NCI-H2029 treated with DMSO at 0.1 percent for 48 hours (cell line): ENCODE measurements at regions not wholly inside any gene's neighbourhood (a gene's known extent, or its start where the extent isn't known, plus 50 kb on each side); places are given as distances from the start of the nearest gene placed in this dataset.

Source experiments
- DNase-seq: peaks from one replicate; lab custom pipeline; 2025; lab: John Stamatoyannopoulos, UW

DNA sequence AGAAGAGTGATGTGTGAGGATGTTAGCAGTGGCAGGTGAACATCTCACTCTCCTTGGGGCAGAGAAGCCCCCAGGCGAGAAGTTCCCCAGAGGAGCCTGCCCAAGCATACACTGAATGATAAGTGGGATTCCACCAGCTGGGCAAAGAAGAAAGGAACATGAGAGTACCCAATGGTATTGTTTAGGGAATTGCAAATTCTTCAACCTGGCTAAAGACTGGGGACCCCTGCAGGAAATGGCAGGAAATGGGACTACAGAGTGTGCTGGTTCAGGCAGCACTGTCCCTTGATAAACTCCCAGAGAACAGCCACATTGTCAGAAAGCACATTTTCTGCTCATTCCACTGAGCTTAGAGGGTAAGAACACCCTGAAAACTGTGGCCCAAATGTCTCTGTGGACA is 121.3 kb downstream of the RPS29 start:
- no peak for DNase-seq

DNA sequence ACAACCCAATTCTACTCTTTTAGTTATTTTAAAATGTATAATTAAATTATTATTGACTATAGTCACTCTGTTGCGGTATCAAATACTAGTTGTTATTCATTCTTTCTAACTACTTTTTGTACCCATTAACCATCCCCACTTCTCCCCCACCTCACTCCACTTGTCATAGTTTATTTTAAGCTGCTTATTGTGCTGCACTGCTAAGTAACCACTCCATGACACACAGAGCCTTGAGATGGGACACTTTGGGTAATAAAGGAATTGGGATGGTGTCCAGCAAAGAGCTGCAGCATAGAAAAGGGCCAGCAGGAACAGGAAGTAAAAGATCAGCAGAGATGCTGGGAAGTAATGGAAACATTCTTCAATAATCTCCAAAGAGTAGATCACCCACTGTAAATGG is 123.0 kb downstream of the RPS29 start:
- DNase-seq: no peak

DNA sequence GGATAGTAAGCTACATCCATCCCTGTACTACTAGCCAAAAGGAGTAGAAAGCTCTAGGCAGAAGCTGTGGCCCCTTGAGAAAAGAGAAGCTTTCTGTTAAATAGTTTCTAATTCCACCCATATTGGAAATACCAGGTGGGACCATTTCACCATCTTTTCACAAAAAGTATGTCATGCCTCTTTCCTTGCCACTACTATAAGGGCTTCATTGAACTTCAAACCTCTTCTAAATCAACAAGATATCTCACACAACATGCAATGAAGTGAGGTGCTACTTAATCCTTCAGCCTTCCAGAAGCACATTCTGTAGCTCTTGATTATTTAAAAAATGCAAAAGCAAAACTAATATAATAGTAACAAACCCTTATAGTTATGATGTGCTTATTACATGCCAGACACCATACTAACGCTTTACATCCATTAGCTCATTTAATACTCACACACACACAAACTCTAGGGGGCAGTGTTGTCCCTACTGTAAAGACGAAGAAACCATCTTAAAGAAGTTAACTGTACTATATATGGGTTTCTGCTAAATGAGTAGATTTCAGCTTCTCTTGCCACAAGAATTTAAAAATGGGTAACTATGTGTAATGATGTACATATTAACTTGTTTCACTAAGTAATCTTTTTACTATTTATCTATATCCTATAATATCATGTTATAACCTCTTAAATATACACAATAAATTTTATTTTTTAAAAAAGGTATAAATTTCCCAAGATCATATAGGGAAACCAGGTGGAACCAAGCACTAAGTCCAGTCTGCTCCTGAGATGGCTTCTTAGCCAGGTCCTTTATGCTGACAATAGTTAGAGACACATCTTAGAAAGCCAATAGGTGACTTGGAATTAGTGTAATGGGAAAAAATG is 124.4 kb downstream of the RPS29 start:
- peak; percentile 70 for DNase-seq

DNA sequence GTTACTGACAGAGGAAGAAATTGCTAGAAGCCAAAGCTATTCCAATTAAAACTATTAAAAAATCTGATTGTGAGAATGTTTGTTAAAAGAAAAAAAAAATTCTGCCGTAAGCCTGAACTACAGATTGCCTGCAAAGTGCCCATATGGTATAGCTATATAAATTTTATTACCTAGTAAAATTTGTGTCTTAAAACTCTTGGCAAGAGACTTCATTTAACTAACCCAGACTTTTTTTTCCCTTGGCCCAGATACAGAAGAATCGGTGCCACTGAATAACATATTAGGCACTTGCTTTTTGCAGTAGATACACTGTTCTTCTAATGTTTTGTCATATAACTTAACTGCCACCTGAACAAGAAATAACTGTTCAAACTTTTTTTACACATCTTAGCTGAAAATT is 125.5 kb downstream of the RPS29 start:
- no peak for DNase-seq

DNA sequence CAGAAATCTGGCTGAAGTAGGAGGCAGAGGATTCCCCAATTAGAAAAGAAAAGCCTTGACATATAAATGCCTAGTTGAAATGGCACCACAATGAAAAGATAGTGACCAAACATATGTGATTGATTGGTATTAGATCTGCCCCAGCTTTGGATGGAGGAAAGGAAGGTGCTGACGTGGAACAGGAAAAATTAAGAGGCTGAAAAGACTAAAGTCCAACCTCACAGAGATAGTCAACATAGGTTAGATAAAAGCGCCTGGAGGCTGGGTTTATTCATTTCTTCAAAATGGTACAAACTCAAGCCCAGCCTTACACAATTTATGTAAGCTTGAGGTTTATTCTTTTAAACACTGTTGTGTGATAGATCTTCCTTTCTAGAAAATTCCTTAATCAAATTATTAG is 129.6 kb downstream of the RPS29 start:
- DNase-seq: no peak

DNA sequence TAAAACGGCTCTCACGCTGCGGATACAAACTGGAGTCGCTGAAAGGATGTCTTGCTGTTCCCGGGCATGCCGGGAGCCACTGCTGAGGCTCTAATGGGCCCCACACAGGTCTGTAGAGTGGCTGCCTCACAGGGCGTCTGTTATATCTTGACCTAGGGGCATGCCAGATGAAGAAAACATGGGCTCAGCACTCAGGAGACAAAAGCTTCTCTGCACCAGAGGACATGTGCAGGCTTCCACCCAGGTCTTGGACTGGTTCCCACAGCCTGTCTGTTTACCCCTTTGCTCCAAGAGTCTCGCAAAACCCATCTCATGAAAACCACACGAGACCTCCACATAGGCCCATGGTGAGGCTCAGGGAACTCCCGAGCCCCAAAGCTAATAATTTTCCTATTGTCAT is 134.2 kb downstream of the RPS29 start:
- no peak for DNase-seq

DNA sequence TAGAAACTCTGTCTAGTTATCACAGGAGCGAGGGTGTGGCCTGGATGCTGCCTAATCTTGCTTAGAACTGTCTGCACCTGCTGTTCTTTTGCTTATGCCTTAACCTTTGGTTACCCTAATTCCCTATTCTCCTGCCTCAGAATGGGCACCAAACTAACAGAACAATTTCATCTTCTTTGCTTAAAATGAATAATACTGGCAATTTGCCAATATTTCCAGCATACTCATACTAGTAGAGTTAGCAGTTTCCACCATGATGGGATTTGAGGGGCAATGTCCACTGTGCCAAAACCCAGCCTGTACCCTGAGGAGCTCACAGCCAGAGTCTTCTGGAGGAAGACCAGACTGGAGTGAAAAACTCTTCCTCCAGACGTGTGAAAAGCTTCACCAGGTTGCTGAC is 136.4 kb downstream of the RPS29 start:
- no peak for DNase-seq

DNA sequence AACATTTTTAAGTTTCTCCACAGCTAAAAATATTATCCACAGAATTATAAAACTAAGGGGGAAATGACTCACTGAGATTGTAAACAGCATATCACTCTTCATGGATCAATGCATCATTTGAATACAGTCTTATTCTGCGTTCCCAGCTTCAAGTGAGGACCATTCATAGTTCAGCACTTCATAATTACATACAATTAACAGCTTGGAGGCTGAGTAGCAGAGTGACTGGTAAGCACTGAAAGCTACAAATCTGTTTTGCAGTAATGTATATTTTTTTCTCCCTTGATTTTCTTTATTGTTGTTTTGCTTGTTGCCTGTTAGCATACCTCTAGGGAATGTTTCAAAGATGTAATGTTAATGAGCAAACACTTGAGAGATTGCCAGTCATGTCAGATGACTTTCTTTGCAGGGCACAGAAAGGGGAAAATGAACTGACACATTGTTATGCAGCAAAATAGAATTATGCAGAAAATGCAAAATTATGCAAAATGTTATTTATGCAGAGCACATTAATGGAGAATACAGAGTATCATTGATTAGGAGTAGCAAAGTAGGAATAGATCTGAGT is 138.6 kb downstream of the RPS29 start:
- no peak for DNase-seq

DNA sequence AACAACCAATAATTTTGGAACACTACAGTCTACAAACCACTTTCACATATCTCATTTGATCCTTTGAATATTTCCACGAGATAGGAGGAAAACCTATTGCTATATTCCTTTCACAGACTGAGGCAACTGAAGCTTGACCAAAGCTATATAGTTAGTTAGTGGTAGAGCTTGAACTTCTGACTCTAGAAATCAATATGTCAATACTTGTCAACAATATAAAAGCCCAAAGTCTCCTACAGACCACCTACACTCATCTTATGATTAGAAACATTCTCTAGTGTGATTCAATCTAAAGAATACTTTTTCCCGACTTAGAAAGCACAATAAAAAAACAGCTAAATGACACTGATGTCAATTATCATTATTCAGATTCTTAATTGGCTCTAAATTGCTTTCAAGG is 139.4 kb downstream of the RPS29 start:
- no peak for DNase-seq

DNA sequence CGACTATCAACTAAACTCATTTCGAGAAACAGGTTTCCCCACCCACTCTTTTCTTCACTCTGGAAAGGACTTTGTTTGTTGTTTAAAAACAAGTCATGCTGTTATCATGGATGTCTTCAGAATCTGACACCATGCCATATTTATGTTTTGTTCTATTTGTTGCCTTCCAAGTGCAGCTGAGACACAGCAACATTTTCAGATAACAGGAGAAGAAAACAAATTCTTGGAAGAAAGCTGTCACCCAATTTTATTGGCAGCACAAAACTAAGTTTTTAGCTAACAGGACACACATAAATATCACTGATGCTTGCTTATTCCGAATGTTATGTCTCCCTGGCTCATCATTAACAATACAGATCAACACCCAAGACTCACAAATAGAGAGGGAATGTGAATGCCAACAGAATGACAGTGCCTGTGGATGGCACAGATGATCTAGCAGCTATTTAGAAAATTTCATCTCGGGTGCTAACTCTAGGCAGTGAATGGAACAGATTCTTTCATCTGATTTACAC is 147.9 kb downstream of the RPS29 start:
- no peak for DNase-seq

DNA sequence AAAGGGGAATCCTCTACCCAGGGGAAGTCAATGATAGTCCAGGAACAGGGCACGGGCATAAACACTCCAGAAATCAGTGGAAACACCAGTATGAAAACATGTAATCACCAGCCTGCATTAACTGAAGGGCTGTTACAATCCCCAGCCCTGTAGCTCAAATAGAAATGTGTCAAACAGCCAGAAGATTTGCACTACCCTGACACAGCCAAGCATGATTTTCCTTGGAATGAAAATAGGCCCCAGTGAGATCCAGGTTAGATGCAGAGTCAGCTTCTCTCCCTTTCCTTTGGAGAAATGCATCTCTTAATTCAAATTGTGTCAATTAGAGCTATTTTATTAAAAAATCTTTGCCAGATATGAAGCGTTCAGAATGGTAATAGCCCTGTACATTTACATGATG is 158.1 kb downstream of the RPS29 start:
- DNase-seq: no peak

DNA sequence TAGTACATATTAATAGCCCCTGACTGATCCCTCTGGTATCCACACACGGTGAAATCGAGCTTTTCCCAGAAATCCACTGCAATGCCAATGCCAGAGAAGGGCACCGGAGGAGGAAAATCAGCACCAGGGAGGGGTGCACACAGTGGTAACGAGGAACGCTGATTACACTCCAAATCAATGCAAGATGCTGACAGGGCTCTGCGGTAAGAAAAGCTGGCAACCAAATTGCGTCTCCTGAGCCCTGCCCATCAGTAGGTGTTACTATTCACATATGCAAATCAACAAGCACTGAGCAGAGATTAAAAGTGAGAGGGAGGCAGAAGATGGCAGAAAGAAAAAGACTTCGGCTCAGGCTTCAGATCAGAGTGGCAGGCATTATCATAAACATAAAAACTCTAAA is 159.1 kb downstream of the RPS29 start:
- DNase-seq: no peak

DNA sequence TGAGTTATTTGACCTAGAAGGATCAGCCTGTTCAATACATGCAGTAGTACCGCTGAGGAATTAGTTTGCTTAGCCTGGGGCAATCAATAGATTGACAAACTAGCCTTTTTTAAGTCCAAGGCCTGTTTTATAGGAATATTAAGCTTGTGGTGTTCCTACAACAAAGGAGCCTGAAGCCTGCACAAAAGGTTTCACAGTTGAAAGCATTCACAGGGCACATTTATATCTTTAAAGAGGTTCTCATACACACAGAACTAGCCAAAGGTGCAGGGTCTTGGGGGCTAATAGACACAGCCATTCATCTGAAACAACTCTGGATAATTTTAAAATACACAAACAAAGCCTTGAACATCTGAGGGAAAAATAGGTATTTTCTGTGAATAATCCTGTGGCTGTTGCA is 160.3 kb downstream of the RPS29 start:
- DNase-seq: no peak

DNA sequence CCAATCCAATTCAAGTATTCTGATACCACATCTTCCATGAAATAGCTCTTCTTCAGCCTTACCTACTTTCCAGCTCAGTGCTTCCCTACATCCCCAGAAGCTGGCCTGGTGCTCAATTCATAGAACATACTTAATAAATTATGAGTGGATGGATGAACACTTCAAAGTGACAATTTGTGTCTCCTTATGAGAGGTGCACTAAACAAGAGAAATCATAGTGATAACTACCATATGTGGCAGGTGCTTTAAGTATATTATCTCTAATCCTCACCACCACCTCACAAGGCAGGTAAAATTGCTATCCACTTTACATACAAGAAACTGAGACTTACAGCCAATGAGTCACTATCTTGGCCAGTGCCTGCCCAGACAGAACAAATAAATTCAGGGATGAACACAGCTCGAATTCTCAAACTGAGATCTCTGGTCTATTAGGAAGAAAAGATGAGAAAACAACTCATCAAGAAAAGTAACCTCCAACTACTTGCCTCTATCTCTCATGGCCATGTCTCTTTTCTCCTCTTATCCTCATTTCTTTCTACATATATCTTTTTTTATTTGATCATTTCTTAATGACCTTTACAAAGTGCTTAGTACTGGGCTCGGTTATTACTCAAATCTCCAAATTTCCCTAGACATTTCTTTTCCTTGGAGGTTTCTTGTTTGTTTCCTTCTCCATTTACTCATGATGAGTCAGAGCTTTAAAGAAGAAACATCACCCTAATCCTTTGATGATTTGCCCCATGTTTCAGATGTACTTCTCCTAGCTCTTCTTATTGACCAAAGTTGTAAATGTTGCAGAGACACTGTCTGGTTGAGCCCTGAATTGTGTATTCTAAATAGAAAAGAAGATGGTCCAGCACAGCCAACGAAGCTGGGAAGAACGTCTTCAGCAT is 161.5 kb downstream of the RPS29 start:
- no peak for DNase-seq

DNA sequence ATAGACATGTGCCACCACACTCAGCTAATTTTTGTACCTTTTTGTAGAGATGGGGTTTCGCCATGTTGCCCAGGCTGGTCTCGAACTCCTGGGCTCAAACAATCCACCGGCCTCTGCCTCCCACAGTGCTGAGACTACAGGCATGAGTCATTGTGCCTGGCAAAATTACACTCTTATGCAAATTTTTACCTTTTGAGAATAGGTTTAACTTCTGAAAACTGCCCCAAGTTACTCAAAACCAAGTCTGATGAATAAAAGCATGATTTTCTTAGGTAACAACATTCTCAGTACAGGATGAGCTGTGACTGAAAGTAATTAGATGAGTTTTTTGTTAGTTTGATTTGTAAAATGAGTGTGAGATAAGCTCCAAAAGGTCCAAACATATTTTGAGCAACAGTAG is 166.0 kb downstream of the RPS29 start:
- no peak for DNase-seq

DNA sequence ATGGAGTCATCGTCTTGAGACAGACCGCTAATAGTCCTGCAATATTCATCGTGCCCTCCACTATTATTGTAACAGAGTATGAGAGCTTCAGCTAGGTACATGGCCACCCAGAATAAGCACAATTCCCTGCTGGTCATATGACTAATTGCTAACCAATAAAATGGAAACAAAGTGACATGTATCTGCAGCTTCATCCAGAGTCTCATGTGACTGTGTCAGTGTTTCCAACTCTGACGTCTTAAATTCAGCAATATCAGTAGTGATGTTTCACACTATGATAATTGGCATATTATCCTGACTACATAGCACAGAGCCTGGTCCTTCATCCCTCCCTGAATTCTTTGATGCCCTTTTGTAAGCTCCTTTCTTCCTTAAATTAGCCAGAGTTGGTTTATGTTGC is 167.4 kb downstream of the RPS29 start:
- DNase-seq: no peak

DNA sequence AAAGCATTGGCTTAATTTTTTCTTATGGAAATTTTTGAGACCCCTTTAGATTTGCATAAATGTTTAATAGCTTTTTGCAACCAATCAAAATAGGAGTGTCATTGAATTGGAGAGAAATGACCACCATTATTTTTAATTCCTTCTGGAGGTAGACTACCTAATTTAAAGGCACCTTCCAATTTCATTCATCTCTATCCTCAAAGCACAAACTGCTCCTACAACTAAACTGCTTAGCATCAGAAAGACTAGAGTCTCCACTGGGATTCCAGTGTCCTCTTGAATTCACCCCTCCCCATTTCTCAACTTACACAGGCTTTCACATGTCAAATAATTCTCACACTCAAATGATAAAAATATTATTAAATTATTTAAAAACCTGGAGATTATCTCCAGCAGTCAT is 168.4 kb downstream of the RPS29 start:
- no peak for DNase-seq

DNA sequence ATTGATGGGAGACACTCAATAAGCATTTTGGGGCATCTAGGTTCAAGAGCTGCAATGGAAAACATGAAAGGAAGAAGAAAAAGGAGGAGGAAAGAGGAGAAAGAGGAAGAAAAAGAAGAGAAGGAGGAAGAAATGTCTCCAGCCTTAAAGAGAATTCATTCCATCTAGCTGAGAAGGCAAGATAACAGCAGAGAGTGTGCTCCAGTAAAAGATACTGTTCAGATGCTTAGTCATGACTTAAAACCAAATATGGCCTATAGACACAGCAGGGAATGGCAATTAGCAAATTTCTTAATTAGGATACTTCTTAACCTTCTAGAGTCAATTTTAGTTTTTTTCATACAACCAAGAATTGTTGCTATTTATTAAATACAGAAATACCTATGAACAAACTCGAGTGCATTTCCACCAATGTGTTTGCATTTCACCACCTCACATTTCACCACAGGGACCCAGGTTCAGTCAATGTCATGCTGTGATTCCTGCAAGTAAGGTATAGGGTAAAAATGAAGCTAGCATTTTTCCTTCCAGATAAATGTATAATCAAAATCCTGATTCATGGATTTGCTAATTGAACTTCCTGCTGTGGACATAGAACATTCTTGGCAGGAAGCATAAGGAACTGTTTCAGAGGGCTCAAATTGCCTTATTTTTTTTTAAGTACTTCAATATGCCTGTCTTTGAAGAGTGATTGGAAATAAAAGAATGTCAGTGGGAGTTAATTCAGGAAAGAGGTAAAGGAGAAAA is 177.8 kb downstream of the RPS29 start:
- DNase-seq: no peak

DNA sequence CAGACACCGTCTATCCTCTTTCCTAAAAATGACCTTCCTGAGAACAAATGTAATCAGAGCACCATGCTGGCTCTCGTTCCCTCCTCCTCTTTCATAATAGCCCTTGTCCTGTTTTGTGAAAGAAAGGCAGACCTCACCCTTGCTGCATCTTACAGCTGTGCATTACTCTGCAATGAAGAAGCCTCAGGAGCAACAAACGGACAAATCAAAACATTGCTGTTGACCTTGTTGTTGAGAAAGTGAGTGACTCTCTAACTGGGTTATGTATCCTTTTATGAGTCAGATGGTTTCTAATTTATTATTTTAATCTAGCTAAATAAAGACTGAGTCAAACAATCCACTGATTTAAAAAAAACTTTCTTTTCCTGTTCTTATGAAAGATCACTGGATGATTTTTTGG is 180.9 kb downstream of the RPS29 start:
- no peak for DNase-seq

DNA sequence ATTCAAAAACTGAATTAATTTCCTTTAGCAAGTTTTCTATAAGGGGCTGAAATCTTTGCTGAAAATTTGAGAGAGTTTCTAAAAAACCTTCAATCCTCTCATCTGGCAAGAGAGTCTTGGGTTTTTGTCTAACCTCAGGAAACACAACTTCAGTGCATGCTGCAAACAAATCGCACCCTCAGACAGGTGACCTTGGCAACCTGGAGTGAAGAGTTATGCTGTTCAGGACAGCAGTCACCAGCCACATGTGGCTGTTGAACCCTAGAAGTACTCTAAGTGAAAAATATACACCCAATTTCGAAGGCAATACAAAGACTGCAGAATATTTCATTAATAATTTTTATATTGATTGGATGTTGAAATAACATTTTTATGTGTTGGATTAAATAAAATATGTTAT is 184.8 kb downstream of the RPS29 start:
- no peak for DNase-seq

DNA sequence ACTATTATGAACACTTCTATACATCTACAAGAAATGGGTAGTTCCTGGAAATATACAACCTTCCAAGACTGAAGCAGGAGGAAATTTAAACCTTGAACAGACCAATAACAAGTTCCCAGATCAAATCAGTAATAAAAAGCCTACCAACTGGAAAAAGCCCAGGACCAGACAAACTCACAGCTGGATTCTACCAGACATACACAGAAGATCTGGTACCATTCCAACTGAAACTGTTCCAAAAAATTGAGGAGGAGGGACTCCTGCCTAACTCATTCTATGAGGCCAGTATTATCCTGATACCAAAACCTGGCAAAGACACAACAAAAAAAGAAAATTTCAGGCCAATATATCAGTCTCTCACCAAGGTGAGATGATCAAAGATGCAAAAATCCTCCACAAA is 189.4 kb downstream of the RPS29 start:
- no peak for DNase-seq

DNA sequence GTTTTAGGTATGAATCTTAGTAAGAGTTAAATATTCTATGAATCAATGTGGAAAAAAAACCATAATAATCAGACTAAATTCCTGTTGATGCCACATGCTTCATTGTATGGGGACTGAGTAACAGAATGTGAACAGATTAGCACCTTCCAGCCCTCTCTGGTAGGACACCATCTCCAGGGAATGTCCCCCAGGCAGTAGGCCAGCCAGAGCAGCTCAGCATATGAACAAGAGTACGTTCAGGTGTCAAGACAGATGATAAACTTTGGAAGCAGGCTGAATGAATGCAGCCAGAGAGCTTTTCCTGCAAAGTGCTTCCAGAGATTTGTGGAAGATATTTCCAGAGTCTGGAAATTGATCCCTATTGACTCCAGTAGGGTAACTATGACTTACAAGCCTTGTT is 204.4 kb downstream of the RPS29 start:
- DNase-seq: no peak
